DND-41 (cell line): ENCODE measurements at regions not wholly inside any gene's neighbourhood (a gene's known extent, or its start where the extent isn't known, plus 50 kb on each side); places are given as distances from the start of the nearest gene placed in this dataset.
"Not testable (repeated sequence)": the region's sequence is repeated elsewhere in the genome, so short reads cannot be mapped to it uniquely, and the experiment has no call there.

ENCODE experiments used
- ATAC-seq: fragments of 200-7000 bp; cut with Tn5 transposase; 3 replicates; pipeline ENCODE4 v1.9.1; 2021; ENCODE audit warnings: low read depth; ENCODE audit not compliant: insufficient read depth
- DNase-seq: peaks from one replicate; pipeline ENCODE4 v3.0.0-alpha.2; 2020
- H2AFZ ChIP-seq: 2 replicates; pipeline ENCODE4 v1.6.0; 2012; ENCODE audit warnings: low read depth, low read length
- H3K27ac ChIP-seq: 2 replicates; pipeline ENCODE4 v1.5.1; 2012; ENCODE audit warnings: low read length, inconsistent platforms
- H3K27me3 ChIP-seq: fragments of 200-600 bp; sonication (generic); 2 replicates; pipeline ENCODE4 v1.6.0; 2012; ENCODE audit warnings: low read length, mild to moderate bottlenecking, inconsistent platforms; ENCODE audit not compliant: insufficient read depth, poor library complexity
- H3K36me3 ChIP-seq: 2 replicates; pipeline ENCODE4 v1.5.1; 2012; ENCODE audit warnings: low read length, inconsistent platforms; ENCODE audit not compliant: insufficient read depth
- H3K4me1 ChIP-seq: 2 replicates; pipeline ENCODE4 v1.5.1; 2012; ENCODE audit warnings: mild to moderate bottlenecking, low read length; ENCODE audit not compliant: insufficient read depth
- H3K4me2 ChIP-seq: 2 replicates; pipeline ENCODE4 v1.6.0; 2012; ENCODE audit warnings: mild to moderate bottlenecking, moderate library complexity, low read length, inconsistent platforms; ENCODE audit not compliant: insufficient read depth
- H3K4me3 ChIP-seq, 2 experiments: fragments of 200-600 bp in 1 of 2; shearing (Covaris generic) in 1 of 2; 2 replicates each; pipeline ENCODE4 v1.5.1; 2012 to 2016; ENCODE audit warnings: inconsistent platforms in 2 of 2, low read length in 2 of 2, mild to moderate bottlenecking in 2 of 2, low read depth in 1 of 2, moderate library complexity in 1 of 2
- H3K79me2 ChIP-seq: 2 replicates; pipeline ENCODE4 v1.6.0; 2012; ENCODE audit warnings: low read length, inconsistent platforms; ENCODE audit not compliant: insufficient read depth
- H3K9ac ChIP-seq: 2 replicates; pipeline ENCODE4 v1.6.0; 2012; ENCODE audit warnings: low read depth, mild to moderate bottlenecking, inconsistent platforms, low read length, moderate library complexity
- H3K9me3 ChIP-seq: 2 replicates; pipeline ENCODE4 v1.5.1; 2012; ENCODE audit warnings: low read length, moderate library complexity, mild to moderate bottlenecking, inconsistent platforms; ENCODE audit not compliant: insufficient read depth, severe bottlenecking
- H4K20me1 ChIP-seq: 2 replicates; pipeline ENCODE4 v1.6.0; 2012; ENCODE audit warnings: low read length; ENCODE audit not compliant: insufficient read depth
- EZH2 ChIP-seq: IDR thresholded peaks from 3 replicates; pipeline ENCODE4 v1.6.1; 2012; ENCODE audit warnings: borderline replicate concordance, low read depth, mild to moderate bottlenecking, moderate library complexity, low read length, inconsistent platforms; ENCODE audit not compliant: severe bottlenecking
- TF ChIP-seq, protein P1 (sequence below): IDR thresholded peaks from 2 replicates; pipeline ENCODE4 v1.5.1; 2012; ENCODE audit warnings: borderline replicate concordance, low read length, moderate library complexity, mild to moderate bottlenecking; ENCODE audit not compliant: poor library complexity, severe bottlenecking; ENCODE audit errors: extremely low read depth

DNA sequence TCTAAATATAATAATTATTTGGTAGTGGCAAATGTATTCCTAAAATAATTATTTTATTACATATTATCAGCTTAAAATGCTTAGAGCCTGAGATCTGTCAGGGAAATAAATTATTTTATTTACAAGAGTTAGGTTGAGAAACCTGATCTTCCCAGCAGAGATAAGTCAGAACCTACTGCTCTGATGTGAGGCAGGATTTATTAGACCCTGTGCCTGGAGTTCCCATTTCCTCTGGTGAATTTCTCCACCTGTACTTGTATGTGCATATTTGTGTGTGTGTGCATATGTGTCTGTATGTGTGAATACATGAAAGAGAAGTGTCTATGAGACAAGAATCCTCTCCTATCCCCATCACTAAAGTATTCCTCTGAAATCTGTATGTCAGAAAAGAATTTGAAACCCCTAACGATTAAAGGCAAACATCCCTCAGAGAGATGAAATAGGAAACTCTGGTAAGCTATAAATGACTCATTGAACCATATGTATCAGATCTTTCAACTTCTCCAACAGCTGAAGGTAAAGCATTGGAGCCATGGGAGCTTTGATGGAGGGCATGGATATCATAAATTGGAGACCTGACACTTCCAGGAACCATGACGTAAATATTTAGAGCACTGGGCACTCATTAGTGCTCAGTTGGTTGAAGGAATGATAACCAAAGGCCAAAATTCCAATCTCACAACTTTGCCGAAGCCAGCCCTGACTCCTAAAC is 190.9 kb downstream of the XPNPEP1 start:
- no peak for ATAC-seq
- no peak overlapping the region for H3K4me2 ChIP-seq
- DNase-seq = no peak
- H4K20me1 ChIP-seq = no peaks in the 10 kb centered on the region
- TF ChIP-seq, protein P1, sequence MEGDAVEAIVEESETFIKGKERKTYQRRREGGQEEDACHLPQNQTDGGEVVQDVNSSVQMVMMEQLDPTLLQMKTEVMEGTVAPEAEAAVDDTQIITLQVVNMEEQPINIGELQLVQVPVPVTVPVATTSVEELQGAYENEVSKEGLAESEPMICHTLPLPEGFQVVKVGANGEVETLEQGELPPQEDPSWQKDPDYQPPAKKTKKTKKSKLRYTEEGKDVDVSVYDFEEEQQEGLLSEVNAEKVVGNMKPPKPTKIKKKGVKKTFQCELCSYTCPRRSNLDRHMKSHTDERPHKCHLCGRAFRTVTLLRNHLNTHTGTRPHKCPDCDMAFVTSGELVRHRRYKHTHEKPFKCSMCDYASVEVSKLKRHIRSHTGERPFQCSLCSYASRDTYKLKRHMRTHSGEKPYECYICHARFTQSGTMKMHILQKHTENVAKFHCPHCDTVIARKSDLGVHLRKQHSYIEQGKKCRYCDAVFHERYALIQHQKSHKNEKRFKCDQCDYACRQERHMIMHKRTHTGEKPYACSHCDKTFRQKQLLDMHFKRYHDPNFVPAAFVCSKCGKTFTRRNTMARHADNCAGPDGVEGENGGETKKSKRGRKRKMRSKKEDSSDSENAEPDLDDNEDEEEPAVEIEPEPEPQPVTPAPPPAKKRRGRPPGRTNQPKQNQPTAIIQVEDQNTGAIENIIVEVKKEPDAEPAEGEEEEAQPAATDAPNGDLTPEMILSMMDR = no peak
- no peak for TF ChIP-seq EZH2
- no peak overlapping the region for H3K4me3 ChIP-seq
- H3K79me2 ChIP-seq = no peaks in the 10 kb centered on the region
- H3K27ac ChIP-seq = no peak overlapping the region
- H3K4me1 ChIP-seq = no peaks in the 10 kb centered on the region
- H3K27me3 ChIP-seq = no peaks in the 10 kb centered on the region
- H3K36me3 ChIP-seq = no peaks in the 10 kb centered on the region
- no peaks in the 10 kb centered on the region for H3K9me3 ChIP-seq
- no peak overlapping the region for H2AFZ ChIP-seq
- H3K9ac ChIP-seq = no peak overlapping the region

DNA sequence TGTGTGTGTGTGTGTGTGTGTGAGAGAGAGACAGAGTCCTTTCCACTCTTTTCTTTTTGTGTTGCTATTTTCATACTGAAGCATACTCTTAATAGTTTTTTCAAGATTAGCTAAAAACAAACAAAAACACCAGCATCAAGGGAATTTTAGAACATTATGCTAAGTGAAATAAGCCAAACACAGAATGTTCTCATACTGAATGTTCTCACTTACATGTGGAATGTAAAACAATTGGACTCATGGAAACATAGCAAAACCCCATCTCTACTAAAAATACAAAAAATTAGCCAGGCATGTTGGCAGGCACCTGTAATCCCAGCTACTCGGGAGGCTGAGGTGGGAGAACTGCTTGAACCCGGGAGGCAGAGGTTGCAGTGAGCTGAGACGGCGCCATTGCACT is 193.4 kb downstream of the XPNPEP1 start:
- not testable (repeated sequence) for H3K27me3 ChIP-seq, DNase-seq, H3K4me2 ChIP-seq, H4K20me1 ChIP-seq, H3K4me3 ChIP-seq, H3K9me3 ChIP-seq, H2AFZ ChIP-seq, H3K79me2 ChIP-seq, ATAC-seq, H3K4me1 ChIP-seq, H3K36me3 ChIP-seq, H3K27ac ChIP-seq, H3K9ac ChIP-seq

DNA sequence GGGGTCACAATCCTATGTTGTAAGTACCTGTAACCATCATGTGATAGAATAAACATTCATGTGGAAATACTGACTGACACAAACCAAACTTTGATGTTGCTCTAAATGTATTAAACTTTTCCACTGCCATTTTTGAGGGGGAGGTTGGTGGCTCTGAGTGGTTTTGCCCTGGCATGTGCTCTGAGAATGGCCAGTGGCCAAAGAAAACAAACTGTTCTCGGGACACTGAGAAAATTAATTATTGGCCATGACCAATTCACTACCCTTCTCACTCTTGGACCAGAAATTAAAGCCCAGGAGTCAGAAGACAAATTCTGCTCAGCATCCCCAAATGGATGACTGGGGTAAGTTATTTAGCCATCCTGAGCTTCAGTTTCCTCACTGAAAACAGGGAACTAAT is 195.9 kb downstream of the XPNPEP1 start:
- Histone ChIP-seq H4K20me1 (no peaks in the 10 kb centered on the region), H3K4me2 (no peak overlapping the region), H3K4me3 (no peak overlapping the region), H3K9ac (no peak overlapping the region), H3K36me3 (no peaks in the 10 kb centered on the region), H2AFZ (no peak overlapping the region), H3K27ac (no peak overlapping the region), H3K9me3 (no peaks in the 10 kb centered on the region), H3K27me3 (no peaks in the 10 kb centered on the region), H3K79me2 (no peaks in the 10 kb centered on the region), H3K4me1 (no peaks in the 10 kb centered on the region)
- DNase-seq (no peak), ATAC-seq (no peak)
- TF ChIP-seq, protein P1 = no peak
- TF ChIP-seq EZH2 = no peak

DNA sequence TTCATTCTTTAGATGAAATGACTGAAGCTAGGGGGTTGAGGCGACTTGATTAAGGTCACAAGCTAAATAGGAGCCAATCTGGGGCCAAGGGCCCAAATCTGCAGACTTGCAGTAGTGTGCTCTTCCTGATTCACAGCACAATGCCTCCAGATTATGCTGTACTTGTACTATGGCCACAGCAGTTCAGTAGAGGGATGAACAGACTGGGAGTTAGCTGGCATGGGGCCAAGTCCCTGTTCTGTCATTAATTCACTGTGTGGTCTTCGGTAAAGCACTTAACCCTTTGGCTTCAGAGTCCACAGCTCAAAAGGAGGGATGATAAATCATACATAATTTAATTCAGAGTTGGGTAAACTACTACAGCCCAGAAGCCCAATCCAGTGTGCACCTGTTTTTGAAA is 196.8 kb downstream of the XPNPEP1 start:
- H3K9me3 ChIP-seq = no peaks in the 10 kb centered on the region
- H3K36me3 ChIP-seq = no peaks in the 10 kb centered on the region
- H2AFZ ChIP-seq = no peak overlapping the region
- TF ChIP-seq, protein P1 = no peak
- no peak for TF ChIP-seq EZH2
- no peak for ATAC-seq
- no peak overlapping the region for H3K27ac ChIP-seq
- no peaks in the 10 kb centered on the region for H3K4me1 ChIP-seq
- DNase-seq = no peak
- no peak overlapping the region for H3K4me3 ChIP-seq
- no peaks in the 10 kb centered on the region for H3K79me2 ChIP-seq
- H3K9ac ChIP-seq = no peak overlapping the region
- H4K20me1 ChIP-seq = no peaks in the 10 kb centered on the region
- no peak overlapping the region for H3K4me2 ChIP-seq
- no peaks in the 10 kb centered on the region for H3K27me3 ChIP-seq
